K562 (cell line): ENCODE measurements at regions not wholly inside any gene's neighbourhood (a gene's known extent, or its start where the extent isn't known, plus 50 kb on each side); places are given as distances from the start of the nearest gene placed in this dataset.

Experiments
- ATAC-seq: fragments of 200-7000 bp; cut with Tn5 transposase; 3 replicates; pipeline ENCODE4 v1.9.1; 2020; ENCODE audit warnings: moderate library complexity
- BruUV-seq: library from RNA; stranded (reverse); fragments of 400-500 nt; replicated peaks from 2 replicates; lab custom pipeline; 2021; lab: Mats Ljungman, UMichigan
- CTCF ChIA-PET: fragments of 300-600 bp; formaldehyde crosslinking; extraction: SDS; loops from one replicate; lab custom pipeline; 2021; ENCODE audit warnings: low intra/inter-chr PET ratio; lab: Yijun Ruan, JAX
- POLR2A ChIA-PET: fragments of 300-600, 350-650 bp; sonication (Branson Sonifier 250); formaldehyde crosslinking; extraction: SDS; loops from one replicate; lab custom pipeline; 2021; ENCODE audit warnings: antibody characterized with exemption, inconsistent platforms; lab: Yijun Ruan, JAX
- DNase-seq, 4 experiments: peaks; one replicate each; pipeline versions ENCODE4 v3.0.0 to v3.0.0-alpha.2; 2011 to 2018; ENCODE audit warnings: low spot score in 3 of 4, mixed read lengths in 3 of 4; ENCODE audit errors: extremely low read depth in 1 of 4
- FAIRE-seq: peaks from 2 replicates; lab custom pipeline; 2011; peaks lifted over from hg19 to GRCh38; lab: Jason Lieb, UNC
- H2AFZ ChIP-seq: 2 replicates; pipeline ENCODE4 v1.6.0; 2011; ENCODE audit warnings: low read depth, low read length, control low read depth, inconsistent platforms
- H3K27ac ChIP-seq: fragments of 200-600 bp; 3 replicates; pipeline ENCODE4 v1.8.0; 2011; ENCODE audit warnings: low read depth, mild to moderate bottlenecking, control low read depth, inconsistent platforms, low read length, moderate library complexity, mixed read lengths; ENCODE audit errors: extremely low read depth
- H3K27me3 ChIP-seq, 2 experiments: fragments of 300-600 bp in 1 of 2; 2 replicates in 1 of 2; 3 replicates in 1 of 2; pipeline versions ENCODE4 v1.6.0 to v1.8.0; 2011; ENCODE audit warnings: inconsistent platforms in 2 of 2, low read length in 2 of 2, mild to moderate bottlenecking in 1 of 2, mixed read lengths in 1 of 2, moderate library complexity in 1 of 2; ENCODE audit not compliant: control insufficient read depth in 2 of 2, insufficient read depth in 2 of 2
- H3K36me3 ChIP-seq: fragments of 300-600 bp; 3 replicates; pipeline ENCODE4 v1.8.0; 2011; ENCODE audit warnings: mild to moderate bottlenecking, low read length, inconsistent platforms; ENCODE audit not compliant: control insufficient read depth, insufficient read depth
- H3K4me1 ChIP-seq, 2 experiments: fragments of 200-600 bp in 1 of 2; replicated peaks in 1 of 2; 2 replicates in 1 of 2; 3 replicates in 1 of 2; pipeline versions ENCODE4 v1.5.1 to v1.8.0; 2011; ENCODE audit warnings: inconsistent platforms in 2 of 2, low read length in 2 of 2, mild to moderate bottlenecking in 1 of 2, mixed read lengths in 1 of 2, moderate library complexity in 1 of 2; ENCODE audit not compliant: control insufficient read depth in 2 of 2, insufficient read depth in 2 of 2
- H3K4me2 ChIP-seq: 2 replicates; pipeline ENCODE4 v1.6.1; 2011; ENCODE audit warnings: low read length, control low read depth, inconsistent platforms, mixed read lengths; ENCODE audit not compliant: insufficient read depth
- H3K4me3 ChIP-seq: fragments of 200-600 bp; sonication (generic), shearing (Covaris generic); 2 replicates; pipeline ENCODE4 v1.5.1; 2016; ENCODE audit warnings: control low read depth, inconsistent platforms
- H3K79me2 ChIP-seq: fragments of 200-600 bp; 3 replicates; pipeline ENCODE4 v1.8.0; 2011; ENCODE audit warnings: low read length, inconsistent platforms; ENCODE audit not compliant: control insufficient read depth, insufficient read depth
- H3K9ac ChIP-seq, 2 experiments: 2 replicates each; pipeline versions ENCODE4 v1.6.0 to v1.6.1; 2011; ENCODE audit warnings: low read depth in 2 of 2, low read length in 2 of 2, control low read depth in 1 of 2, inconsistent platforms in 1 of 2, mild to moderate bottlenecking in 1 of 2, mixed read lengths in 1 of 2; ENCODE audit not compliant: insufficient read depth in 1 of 2
- H3K9me1 ChIP-seq: one replicate; pipeline ENCODE4 v1.6.0; 2011; ENCODE audit warnings: inconsistent platforms, mild to moderate bottlenecking, low read length, moderate library complexity; ENCODE audit not compliant: control insufficient read depth, insufficient read depth
- H3K9me3 ChIP-seq: replicated peaks from 2 replicates; pipeline ENCODE4 v1.5.1; 2011; ENCODE audit warnings: low read depth, low read length, inconsistent platforms; ENCODE audit not compliant: control insufficient read depth, insufficient read depth
- H4K20me1 ChIP-seq: replicated peaks from 2 replicates; pipeline ENCODE4 v1.6.1; 2011; ENCODE audit warnings: low read length, inconsistent platforms, mixed read lengths; ENCODE audit not compliant: control insufficient read depth, insufficient read depth
- FOSL1 ChIP-seq: fragments of 200-800 bp; sonication (Bioruptor generic); conservative IDR thresholded peaks from 2 replicates; pipeline ENCODE4 v1.6.1; 2016; ENCODE audit warnings: missing genetic modification characterization, missing compliant biosample characterization
- ID3 ChIP-seq, 2 experiments: fragments of 250-450 bp in 1 of 2; fragments of 450-650 bp in 1 of 2; sonication (Bioruptor Pico) in 1 of 2; IDR thresholded peaks; 2 replicates each; pipeline versions ENCODE4 v1.6.1 to v1.8.0; 2016 to 2021; ENCODE audit warnings: mild to moderate bottlenecking in 2 of 2, moderate library complexity in 2 of 2, missing compliant biosample characterization in 1 of 2, missing genetic modification characterization in 1 of 2
- PCBP1 ChIP-seq: fragments of 200-400 bp; formaldehyde crosslinking; IDR thresholded peaks from 2 replicates; pipeline ENCODE4 v1.6.1; 2018; ENCODE audit warnings: mild to moderate bottlenecking, low read depth, low read length; ENCODE audit not compliant: poor library complexity, severe bottlenecking
- SFPQ ChIP-seq: fragments of 200-400 bp; formaldehyde crosslinking; IDR thresholded peaks from 2 replicates; pipeline ENCODE4 v1.6.1; 2017; ENCODE audit warnings: mild to moderate bottlenecking, low read depth, low read length, moderate library complexity
- WGBS: fragments of 100-300 bp; shearing (Covaris generic); methylation state at CpG from one replicate; pipeline ENCODE4 v1.1.6; 2016; ENCODE audit warnings: low coverage, mixed read lengths; ENCODE audit not compliant: insufficient coverage; ENCODE audit errors: missing lambda C conversion rate; 5-methylcytosine and 5-hydroxymethylcytosine counted together
- in situ Hi-C: fragments of 300-500 bp; cut with MboI; formaldehyde crosslinking; loops from 4 replicates; pipeline ENCODE4 v1.15.0; 2018; ENCODE audit warnings: inconsistent platforms, mixed read lengths
- intact Hi-C: fragments of 100-400 bp; cut with micrococcal nuclease; formaldehyde crosslinking; loops from 2 replicates; pipeline ENCODE4 v1.14.2; 2022

GRCh38 chr6:93105907-93106306 lies 313.5 kb downstream of the EPHA7 start (continued):
- TF ChIP-seq PCBP1 (no peak), SFPQ (no peak)

DNA sequence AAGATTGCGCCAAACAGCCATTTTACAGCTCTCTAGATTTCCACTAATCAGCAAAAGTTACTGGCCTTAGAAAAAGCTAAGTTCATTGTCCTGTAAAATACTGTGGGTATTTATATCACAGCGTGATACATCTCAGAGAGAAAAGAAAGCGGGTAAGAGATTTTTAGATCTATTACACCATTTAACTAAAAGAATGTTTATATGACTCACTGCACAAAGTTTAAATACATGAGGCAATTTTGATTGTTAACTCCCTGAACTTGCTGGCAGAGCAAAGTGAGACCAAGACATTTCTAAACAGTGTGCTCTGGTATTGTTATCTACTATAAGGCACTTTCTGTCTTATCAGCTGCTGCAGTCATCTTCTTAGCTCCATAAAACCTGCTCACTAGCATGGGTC lies 314.3 kb downstream of the EPHA7 start:
- BruUV-seq = no TSS peak
- WGBS = 0% methylated on average over 3 of the region's 3 CpGs
- ChIA-PET CTCF (no interaction called here), POLR2A (no interaction called here)
- no peaks in the 10 kb centered on the region for H4K20me1 ChIP-seq
- H3K36me3 ChIP-seq = no peaks in the 10 kb centered on the region
- H3K27ac ChIP-seq = no peak overlapping the region
- TF ChIP-seq ID3 (CRISPR knock-in tag; IDR thresholded peaks at IDR 0.05) (no peak), ID3 (tag; IDR thresholded peaks at IDR 0.05) (no peak), FOSL1 (tag) (no peak)
- DNase-seq (no peak), ATAC-seq (no peak), FAIRE-seq (no peak)
- H2AFZ ChIP-seq = no peak overlapping the region
- no peak overlapping the region for H3K4me3 ChIP-seq
- H3K79me2 ChIP-seq = no peaks in the 10 kb centered on the region
- no peak overlapping the region for H3K9ac ChIP-seq
- H3K9me1 ChIP-seq = no peaks in the 10 kb centered on the region
- no peaks in the 10 kb centered on the region for H3K27me3 ChIP-seq
- intact Hi-C loops (no loop called here), in situ Hi-C loops (no loop called here)
- no peak overlapping the region for H3K4me2 ChIP-seq
- H3K4me1 ChIP-seq = no peaks in the 10 kb centered on the region
- H3K9me3 ChIP-seq = no peaks in the 10 kb centered on the region; the same call in 1 of the 2 replicates
